Breast epithelium (tissue), 4 donors: ENCODE measurements at regions not wholly inside any gene's neighbourhood (a gene's known extent, or its start where the extent isn't known, plus 50 kb on each side); places are given as distances from the start of the nearest gene placed in this dataset.
"Not testable (repeated sequence)": the region's sequence is repeated elsewhere in the genome, so short reads cannot be mapped to it uniquely, and the experiment has no call there.

ENCODE experiments used
- DNase-seq, 2 donors: peaks; one replicate each; pipeline ENCODE4 v3.0.0-alpha.2; 2019; ENCODE audit warnings: low spot score in 2 of 2
- H3K27ac ChIP-seq, 2 donors: fragments of 200-600 bp; sonication (generic) in 1 of 2; one replicate each; pipeline ENCODE4 v1.5.1; 2016 to 2019; ENCODE audit warnings: mild to moderate bottlenecking in 1 of 2
- H3K27me3 ChIP-seq, 2 donors: fragments of 200-600 bp; sonication (generic) in 1 of 2; one replicate each; pipeline versions ENCODE4 v1.5.1 to v1.6.0; 2017 to 2019; ENCODE audit warnings: control low read depth in 1 of 2, mild to moderate bottlenecking in 1 of 2
- H3K36me3 ChIP-seq: fragments of 200-600 bp; one replicate; pipeline ENCODE4 v1.5.1; 2019
- H3K4me1 ChIP-seq, 2 donors: fragments of 200-600 bp; sonication (generic); one replicate each; pipeline ENCODE4 v1.5.1; 2016 to 2019; ENCODE audit warnings: control low read depth in 1 of 2
- H3K4me3 ChIP-seq, 3 donors: fragments of 200-600 bp; sonication (generic); 1 replicate in 2 of 3; 2 replicates in 1 of 3; pipeline ENCODE4 v1.5.1; 2016 to 2019; ENCODE audit warnings: mild to moderate bottlenecking in 3 of 3, moderate library complexity in 2 of 3
- H3K9me3 ChIP-seq, 2 donors: fragments of 200-600 bp; sonication (generic) in 1 of 2; one replicate each; pipeline ENCODE4 v1.5.1; 2016 to 2019; ENCODE audit warnings: control low read depth in 1 of 2
- CTCF ChIP-seq, 3 donors: fragments of 450-650 bp; IDR thresholded peaks; one replicate each; pipeline ENCODE4 v1.5.1; 2016 to 2017; ENCODE audit warnings: antibody characterized with exemption in 3 of 3, mild to moderate bottlenecking in 3 of 3, moderate library complexity in 3 of 3
- POLR2A ChIP-seq: fragments of 450-650 bp; IDR thresholded peaks from one replicate; pipeline ENCODE4 v1.6.1; 2016; ENCODE audit warnings: antibody characterized with exemption, mild to moderate bottlenecking, moderate library complexity
- POLR2AphosphoS5 ChIP-seq, 3 donors: sonication (generic); formaldehyde crosslinking; IDR thresholded peaks; one replicate each; pipeline ENCODE4 v1.6.1; 2017; ENCODE audit warnings: antibody characterized with exemption in 3 of 3
- intact Hi-C: fragments of 100-400 bp; cut with DNase I; formaldehyde crosslinking; loops from one replicate; pipeline ENCODE4 v1.15.1; 2023; ENCODE audit warnings: low total_unique reads

- Histone ChIP-seq H3K4me3 (no peak overlapping the region), H3K27ac (no peak overlapping the region), H3K9me3 (no peaks in the 10 kb centered on the region), H3K4me1 (no peaks in the 10 kb centered on the region), H3K36me3 (no peaks in the 10 kb centered on the region), H3K27me3 (no peaks in the 10 kb centered on the region)
- no peak for DNase-seq
- intact Hi-C loops: no loop called here
- TF ChIP-seq CTCF (IDR thresholded peaks at IDR 0.05): no peak
- TF ChIP-seq POLR2AphosphoS5 (IDR thresholded peaks at IDR 0.05): no peak
- no peak for TF ChIP-seq POLR2A
These were observed 170.9 kb upstream of the GHR start for GRCh38 chr5:42252306-42252705.

GRCh38 chr5:42259914-42260313 is 163.3 kb upstream of the GHR start:
- H3K9me3 ChIP-seq, H3K27ac ChIP-seq, H3K27me3 ChIP-seq, DNase-seq, H3K4me3 ChIP-seq, intact Hi-C loops, H3K4me1 ChIP-seq, H3K36me3 ChIP-seq: not testable (repeated sequence)

- DNase-seq: no peak
- TF ChIP-seq POLR2A (no peak), CTCF (IDR thresholded peaks at IDR 0.05) (no peak)
- intact Hi-C loops: no loop called here
- Histone ChIP-seq H3K27ac (no peak overlapping the region), H3K9me3 (no peaks in the 10 kb centered on the region), H3K4me3 (no peak overlapping the region), H3K36me3 (no peaks in the 10 kb centered on the region), H3K4me1 (no peaks in the 10 kb centered on the region), H3K27me3 (no peaks in the 10 kb centered on the region)
These were observed 156.1 kb upstream of the GHR start for GRCh38 chr5:42267091-42267490.

- H3K9me3 ChIP-seq, H3K27me3 ChIP-seq, intact Hi-C loops, H3K36me3 ChIP-seq, H3K4me3 ChIP-seq, H3K4me1 ChIP-seq, H3K27ac ChIP-seq, DNase-seq: not testable (repeated sequence)
These were observed 155.1 kb upstream of the GHR start for GRCh38 chr5:42268170-42268569.

GRCh38 chr5:42268630-42269029 is 154.6 kb upstream of the GHR start:
- Histone ChIP-seq H3K4me1 (no peaks in the 10 kb centered on the region), H3K4me3 (no peak overlapping the region), H3K36me3 (no peaks in the 10 kb centered on the region), H3K27me3 (no peaks in the 10 kb centered on the region), H3K9me3 (no peaks in the 10 kb centered on the region), H3K27ac (no peak overlapping the region)
- no peak for DNase-seq
- intact Hi-C loops: no loop called here
- TF ChIP-seq CTCF (IDR thresholded peaks at IDR 0.05): no peak
- no peak for TF ChIP-seq POLR2A
- no peak for TF ChIP-seq POLR2AphosphoS5 (IDR thresholded peaks at IDR 0.05)

- H3K27me3 ChIP-seq: no peaks in the 10 kb centered on the region
- no peak overlapping the region for H3K27ac ChIP-seq
- no peaks in the 10 kb centered on the region for H3K36me3 ChIP-seq
- no peaks in the 10 kb centered on the region for H3K4me1 ChIP-seq
- no peaks in the 10 kb centered on the region for H3K9me3 ChIP-seq
- DNase-seq: no peak
- no peak overlapping the region for H3K4me3 ChIP-seq
- intact Hi-C loops: no loop called here
- TF ChIP-seq CTCF (IDR thresholded peaks at IDR 0.05) (no peak), POLR2A (no peak), POLR2AphosphoS5 (IDR thresholded peaks at IDR 0.05) (no peak)
These were observed 152.5 kb upstream of the GHR start for GRCh38 chr5:42270771-42271170.
